NB4 (cell line): ENCODE measurements at regions not wholly inside any gene's neighbourhood (a gene's known extent, or its start where the extent isn't known, plus 50 kb on each side); places are given as distances from the start of the nearest gene placed in this dataset.

Source experiments
- DNase-seq: peaks from one replicate; pipeline ENCODE4 v3.0.0; 2010; ENCODE audit warnings: low read depth
- H3K4me3 ChIP-seq: one replicate; pipeline ENCODE4 v1.5.1; 2011; ENCODE audit warnings: mild to moderate bottlenecking, low read depth, low read length, moderate library complexity
- MYC ChIP-seq: IDR thresholded peaks from 2 replicates; pipeline ENCODE4 v1.6.1; 2011; ENCODE audit warnings: low read depth, low read length
- POLR2A ChIP-seq: IDR thresholded peaks from 2 replicates; pipeline ENCODE4 v1.6.1; 2011; ENCODE audit warnings: mild to moderate bottlenecking; ENCODE audit not compliant: insufficient read length; ENCODE audit errors: extremely low read depth
- TF ChIP-seq, protein P1 (sequence below): IDR thresholded peaks from one replicate; pipeline ENCODE4 v1.5.1; 2012; ENCODE audit warnings: low read depth, low read length
- TF ChIP-seq, protein P2 (sequence below): IDR thresholded peaks from 2 replicates; pipeline ENCODE4 v1.6.1; 2011; ENCODE audit warnings: low read depth, low read length

DNA sequence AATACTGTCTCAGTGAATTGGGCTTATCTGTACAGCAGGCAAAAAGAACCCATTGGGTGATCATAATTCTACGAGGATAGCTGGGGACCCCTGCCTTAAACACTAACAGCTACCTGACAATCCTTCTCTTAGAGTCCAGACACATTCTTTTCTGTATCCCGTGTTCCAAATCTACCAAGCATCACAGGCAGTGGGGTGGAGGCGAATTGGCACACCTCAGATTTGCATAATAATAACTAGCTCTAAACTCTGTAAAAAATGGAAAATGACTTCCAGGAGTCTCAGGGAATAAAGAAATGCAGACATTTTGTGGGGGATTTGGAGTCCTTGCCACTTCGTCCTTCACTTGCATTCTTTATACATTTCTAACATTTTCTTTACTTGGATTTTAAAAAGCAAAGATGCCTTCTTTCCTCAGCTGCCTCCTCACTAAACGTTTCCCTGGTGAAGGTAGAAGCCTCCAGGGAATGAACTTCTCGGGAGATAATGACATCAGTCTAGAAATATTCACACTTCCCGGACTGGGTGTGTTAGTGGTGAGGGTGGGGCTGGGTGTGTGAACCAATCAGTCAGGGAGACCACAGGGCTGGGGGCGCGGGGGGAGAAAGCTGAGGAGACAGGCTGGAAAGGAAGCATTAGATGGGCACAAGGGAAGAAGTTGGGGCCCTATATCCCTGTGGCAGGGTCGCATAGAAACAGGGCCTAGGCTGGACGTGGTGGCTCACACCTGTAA is 59.1 kb upstream of the BOD1L2 start:
- no peak for DNase-seq
- H3K4me3 ChIP-seq: no peak overlapping the region
- no peak for TF ChIP-seq POLR2A
- TF ChIP-seq, protein P1, sequence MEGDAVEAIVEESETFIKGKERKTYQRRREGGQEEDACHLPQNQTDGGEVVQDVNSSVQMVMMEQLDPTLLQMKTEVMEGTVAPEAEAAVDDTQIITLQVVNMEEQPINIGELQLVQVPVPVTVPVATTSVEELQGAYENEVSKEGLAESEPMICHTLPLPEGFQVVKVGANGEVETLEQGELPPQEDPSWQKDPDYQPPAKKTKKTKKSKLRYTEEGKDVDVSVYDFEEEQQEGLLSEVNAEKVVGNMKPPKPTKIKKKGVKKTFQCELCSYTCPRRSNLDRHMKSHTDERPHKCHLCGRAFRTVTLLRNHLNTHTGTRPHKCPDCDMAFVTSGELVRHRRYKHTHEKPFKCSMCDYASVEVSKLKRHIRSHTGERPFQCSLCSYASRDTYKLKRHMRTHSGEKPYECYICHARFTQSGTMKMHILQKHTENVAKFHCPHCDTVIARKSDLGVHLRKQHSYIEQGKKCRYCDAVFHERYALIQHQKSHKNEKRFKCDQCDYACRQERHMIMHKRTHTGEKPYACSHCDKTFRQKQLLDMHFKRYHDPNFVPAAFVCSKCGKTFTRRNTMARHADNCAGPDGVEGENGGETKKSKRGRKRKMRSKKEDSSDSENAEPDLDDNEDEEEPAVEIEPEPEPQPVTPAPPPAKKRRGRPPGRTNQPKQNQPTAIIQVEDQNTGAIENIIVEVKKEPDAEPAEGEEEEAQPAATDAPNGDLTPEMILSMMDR: no peak
- TF ChIP-seq, protein P2, sequence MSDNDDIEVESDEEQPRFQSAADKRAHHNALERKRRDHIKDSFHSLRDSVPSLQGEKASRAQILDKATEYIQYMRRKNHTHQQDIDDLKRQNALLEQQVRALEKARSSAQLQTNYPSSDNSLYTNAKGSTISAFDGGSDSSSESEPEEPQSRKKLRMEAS: no peak
- no peak for TF ChIP-seq MYC

DNA sequence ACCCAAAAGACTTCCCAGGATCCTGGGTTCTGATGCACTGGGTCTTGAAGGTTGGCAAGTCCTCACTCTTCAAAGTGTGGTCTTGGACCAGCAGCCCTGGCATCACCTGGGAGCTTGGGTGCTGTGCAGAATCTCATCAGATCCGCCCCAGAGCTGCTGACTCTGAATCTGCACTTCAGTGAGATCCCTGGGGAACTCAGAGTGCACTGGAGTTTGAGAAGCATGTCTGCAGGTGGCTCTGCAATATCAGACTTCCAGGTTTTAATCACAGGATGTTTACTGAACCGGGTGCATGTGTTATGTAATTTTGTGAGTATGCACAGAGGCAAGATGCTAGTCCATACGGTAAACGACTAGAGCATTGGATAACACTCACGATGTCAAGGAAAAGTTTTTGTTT is 58.0 kb upstream of the BOD1L2 start:
- no peak for DNase-seq
- no peak overlapping the region for H3K4me3 ChIP-seq
- TF ChIP-seq MYC (no peak), POLR2A (no peak)
- TF ChIP-seq, protein P1: no peak
- TF ChIP-seq, protein P2: no peak

DNA sequence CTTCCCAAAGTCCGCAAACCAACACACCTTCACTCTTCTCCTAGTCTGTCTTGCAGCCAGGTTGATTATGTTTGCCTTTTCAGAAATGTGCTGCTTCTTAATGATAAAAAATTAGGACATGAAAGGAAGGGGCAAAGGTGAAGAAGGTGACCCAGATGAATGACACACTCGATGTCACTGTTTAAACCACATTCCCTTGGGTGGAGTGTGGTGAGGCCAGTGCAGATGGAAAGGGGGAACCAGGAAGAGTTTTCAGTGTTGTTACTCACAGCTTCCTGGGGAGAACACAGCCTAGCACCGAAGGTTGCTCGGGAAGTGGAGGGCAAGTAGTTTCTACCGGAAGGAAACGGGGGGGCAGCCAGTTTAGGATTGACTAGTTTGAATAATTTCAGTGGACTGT is 57.2 kb upstream of the BOD1L2 start:
- DNase-seq: peak; percentile 44
- H3K4me3 ChIP-seq: no peak overlapping the region
- TF ChIP-seq, protein P1: no peak
- TF ChIP-seq, protein P2: no peak
- TF ChIP-seq POLR2A (no peak), MYC (no peak)

DNA sequence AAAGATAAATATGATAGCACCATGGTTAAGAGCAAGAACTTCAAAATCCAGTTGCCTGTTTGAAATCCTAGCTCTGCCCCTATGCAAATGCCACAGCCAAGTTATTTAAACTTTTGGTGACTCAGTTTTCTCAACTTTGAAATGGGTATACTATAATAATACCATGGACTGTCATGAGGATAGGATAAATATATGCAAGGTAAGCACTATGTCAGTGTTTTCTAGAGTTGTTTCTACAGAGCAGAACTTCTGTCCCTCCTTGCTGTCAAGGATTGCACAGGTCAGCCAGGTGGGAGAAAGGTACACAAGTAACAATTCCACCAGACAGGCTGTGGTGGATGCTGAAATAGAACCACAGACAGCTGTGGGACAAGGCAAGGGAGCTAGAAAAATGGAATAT is 55.7 kb upstream of the BOD1L2 start:
- no peak overlapping the region for H3K4me3 ChIP-seq
- no peak for DNase-seq
- TF ChIP-seq, protein P1: no peak
- TF ChIP-seq, protein P2: no peak
- TF ChIP-seq POLR2A: no peak
- TF ChIP-seq MYC: no peak

DNA sequence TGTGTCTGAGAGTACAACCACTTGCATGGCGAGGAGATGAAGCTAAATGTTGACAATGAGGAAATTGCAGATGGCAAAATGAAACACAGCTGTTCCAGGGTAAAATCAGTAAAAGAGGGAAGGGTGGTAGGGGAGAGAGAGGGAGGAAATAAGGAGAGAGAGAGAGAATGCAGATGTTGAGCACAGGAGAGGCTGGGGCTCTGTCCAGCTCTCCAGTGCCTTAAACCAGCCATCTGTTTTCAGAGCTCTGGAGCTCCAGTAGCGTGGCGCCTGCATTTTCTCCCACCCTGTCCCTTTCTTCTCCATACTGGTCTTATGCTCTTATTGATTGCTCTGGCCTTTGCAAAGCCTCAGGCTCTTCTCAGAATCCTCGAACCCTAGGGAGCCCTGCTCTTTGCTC is 52.7 kb upstream of the BOD1L2 start:
- no peak for DNase-seq
- TF ChIP-seq, protein P2: no peak
- no peak for TF ChIP-seq MYC
- TF ChIP-seq, protein P1: no peak

More for the DNA sequence above, 52.7 kb upstream of the BOD1L2 start:
- H3K4me3 ChIP-seq: no peak overlapping the region
